Lower lobe of right lung (tissue), 2 donors: ENCODE measurements at regions not wholly inside any gene's neighbourhood (a gene's known extent, or its start where the extent isn't known, plus 50 kb on each side); places are given as distances from the start of the nearest gene placed in this dataset.

Experiments
- ATAC-seq, 2 donors: fragments of 200-7000 bp; cut with Tn5 transposase; one replicate each; pipeline ENCODE4 v1.9.1; 2020 to 2022; ENCODE audit warnings: mild to moderate bottlenecking in 2 of 2, moderate library complexity in 2 of 2
- DNase-seq: peaks from one replicate; pipeline ENCODE4 v3.0.0-alpha.2; 2020
- H3K27ac ChIP-seq: fragments of 200-600 bp; one replicate; pipeline ENCODE4 v1.8.0; 2022
- H3K27me3 ChIP-seq: fragments of 200-600 bp; one replicate; pipeline ENCODE4 v1.8.0; 2022; ENCODE audit warnings: low read depth
- H3K36me3 ChIP-seq: fragments of 200-600 bp; one replicate; pipeline ENCODE4 v1.8.0; 2022; ENCODE audit warnings: mild to moderate bottlenecking
- H3K4me1 ChIP-seq: fragments of 200-600 bp; one replicate; pipeline ENCODE4 v1.8.0; 2022
- H3K4me3 ChIP-seq: fragments of 200-600 bp; one replicate; pipeline ENCODE4 v1.8.0; 2022; ENCODE audit warnings: mild to moderate bottlenecking
- H3K9me3 ChIP-seq: fragments of 200-600 bp; one replicate; pipeline ENCODE4 v1.8.0; 2022
- CTCF ChIP-seq: fragments of 200-600 bp; IDR thresholded peaks from one replicate; pipeline ENCODE4 v1.8.0; 2022; ENCODE audit warnings: antibody characterized with exemption, mild to moderate bottlenecking
- intact Hi-C: fragments of 100-400 bp; cut with DNase I; formaldehyde crosslinking; loops from one replicate; pipeline ENCODE4 v1.11.0; 2022
- donor health status: DM: no; HTN: yes; CAD: no; lungs with severe emphysema.

GRCh38 chr21:27462726-27463125, 495.8 kb upstream of the ADAMTS5 start:
- no peak for TF ChIP-seq CTCF
- Histone ChIP-seq H3K9me3 (no peaks in the 10 kb centered on the region), H3K4me1 (no peaks in the 10 kb centered on the region), H3K4me3 (no peak overlapping the region), H3K27me3 (no peaks in the 10 kb centered on the region), H3K36me3 (no peaks in the 10 kb centered on the region), H3K27ac (no peak overlapping the region)
- no peak for ATAC-seq
- intact Hi-C loops = no loop called here
- DNase-seq = no peak

- intact Hi-C loops = no loop called here
- Histone ChIP-seq H3K27ac (no peak overlapping the region), H3K4me1 (no peaks in the 10 kb centered on the region), H3K27me3 (no peaks in the 10 kb centered on the region), H3K4me3 (no peak overlapping the region), H3K36me3 (no peaks in the 10 kb centered on the region), H3K9me3 (no peaks in the 10 kb centered on the region)
- no peak for TF ChIP-seq CTCF
- DNase-seq = no peak
- ATAC-seq = no peak
These were observed 487.3 kb upstream of the ADAMTS5 start for GRCh38 chr21:27454234-27454633.

- DNase-seq (no peak), ATAC-seq (no peak)
- no peak for TF ChIP-seq CTCF
- Histone ChIP-seq H3K9me3 (no peaks in the 10 kb centered on the region), H3K4me1 (no peaks in the 10 kb centered on the region), H3K27ac (no peak overlapping the region), H3K36me3 (no peaks in the 10 kb centered on the region), H3K4me3 (no peak overlapping the region), H3K27me3 (no peaks in the 10 kb centered on the region)
- intact Hi-C loops = no loop called here
These were observed 484.2 kb upstream of the ADAMTS5 start for GRCh38 chr21:27451116-27451515.

- H3K4me1 ChIP-seq = no peaks in the 10 kb centered on the region
- DNase-seq (no peak), ATAC-seq (no peak)
- H3K4me3 ChIP-seq = no peak overlapping the region
- no peak for TF ChIP-seq CTCF
- no peaks in the 10 kb centered on the region for H3K27me3 ChIP-seq
- H3K9me3 ChIP-seq = no peaks in the 10 kb centered on the region
- H3K27ac ChIP-seq = no peak overlapping the region
- intact Hi-C loops = no loop called here
- H3K36me3 ChIP-seq = no peaks in the 10 kb centered on the region
These were observed 483.3 kb upstream of the ADAMTS5 start for GRCh38 chr21:27450216-27450615.

- DNase-seq = no peak
- no peak overlapping the region for H3K4me3 ChIP-seq
- intact Hi-C loops = no loop called here
- TF ChIP-seq CTCF = no peak
- no peaks in the 10 kb centered on the region for H3K4me1 ChIP-seq
- no peaks in the 10 kb centered on the region for H3K36me3 ChIP-seq
- H3K9me3 ChIP-seq = no peaks in the 10 kb centered on the region
- no peak overlapping the region for H3K27ac ChIP-seq
- no peaks in the 10 kb centered on the region for H3K27me3 ChIP-seq
- peak in 1 of 2 donors; percentile 61 for ATAC-seq
These were observed 482.1 kb upstream of the ADAMTS5 start for GRCh38 chr21:27448960-27449359.

GRCh38 chr21:27447843-27448242, 481.0 kb upstream of the ADAMTS5 start:
- Histone ChIP-seq H3K4me1 (no peaks in the 10 kb centered on the region), H3K4me3 (no peak overlapping the region), H3K36me3 (no peaks in the 10 kb centered on the region), H3K9me3 (no peaks in the 10 kb centered on the region), H3K27me3 (no peaks in the 10 kb centered on the region), H3K27ac (peak overlapping the region; percentile 25)
- intact Hi-C loops = no loop called here
- no peak for ATAC-seq
- TF ChIP-seq CTCF = no peak
- no peak for DNase-seq
